ENCODE measurements at regions not wholly inside any gene's neighbourhood (a gene's known extent, or its start where the extent isn't known, plus 50 kb on each side); places are given as distances from the start of the nearest gene placed in this dataset.

- Histone ChIP-seq H3K27ac (ENCODE audit: control insufficient read depth, insufficient read depth) (no peak overlapping the region), H3K9me3 (replicated peaks; ENCODE audit: control insufficient read depth, insufficient read depth, low read length) (no peaks in the 10 kb centered on the region), H4K20me1 (ENCODE audit: control insufficient read depth, insufficient read depth) (no peaks in the 10 kb centered on the region), H2AFZ (ENCODE audit: control insufficient read depth, low read depth, low read length) (no peak overlapping the region), H3K9ac (ENCODE audit: control insufficient read depth, insufficient read depth, low read length) (no peak overlapping the region), H3K79me2 (ENCODE audit: control insufficient read depth, insufficient read depth, low read length) (no peaks in the 10 kb centered on the region), H3K4me3 (no peak overlapping the region), H3K27me3 (replicated peaks in 1 of 2; ENCODE audit: control insufficient read depth in 2 of 2, insufficient read depth in 2 of 2, low read length in 1 of 2) (no peaks in the 10 kb centered on the region), H3K4me2 (ENCODE audit: control insufficient read depth, insufficient read depth) (no peak overlapping the region), H3K36me3 (ENCODE audit: control insufficient read depth in 2 of 2, insufficient read depth in 2 of 2, low read length in 1 of 2) (no peaks in the 10 kb centered on the region), H3K4me1 (ENCODE audit: control insufficient read depth, insufficient read depth, low read length) (no peaks in the 10 kb centered on the region)
- TF ChIP-seq MEF2B (IDR thresholded peaks at IDR 0.05; ENCODE audit: partially characterized antibody, poor library complexity, severe bottlenecking) (no peak), LARP7 (IDR thresholded peaks at IDR 0.05) (no peak), GATAD2B (conservative IDR thresholded peaks at IDR 0.05; ENCODE audit: low read depth) (no peak), YBX1 (IDR thresholded peaks at IDR 0.05) (no peak), SMAD1 (IDR thresholded peaks at IDR 0.05; ENCODE audit: low read depth, partially characterized antibody) (no peak), BRCA1 (IDR thresholded peaks at IDR 0.05; ENCODE audit: low read depth, low read length) (no peak), MEF2A (IDR thresholded peaks at IDR 0.05; ENCODE audit: insufficient read depth, low read depth, low read length) (no peak), MXI1 (IDR thresholded peaks at IDR 0.05; ENCODE audit: low read depth, low read length) (no peak), ZZZ3 (IDR thresholded peaks at IDR 0.05; ENCODE audit: control insufficient read depth, insufficient read length, low read depth) (no peak), NR2C2 (IDR thresholded peaks at IDR 0.05; ENCODE audit: borderline replicate concordance, control insufficient read depth, insufficient read length, low read depth) (no peak), REST (IDR thresholded peaks at IDR 0.05; ENCODE audit: low read depth, low read length) (no peak), CREB1 (IDR thresholded peaks at IDR 0.05; ENCODE audit: low read depth) (no peak), E2F4 (IDR thresholded peaks at IDR 0.05; ENCODE audit: low read depth, low read length) (no peak), E4F1 (IDR thresholded peaks at IDR 0.05; ENCODE audit: borderline replicate concordance, partially characterized antibody) (no peak), SMAD5 (IDR thresholded peaks at IDR 0.05; ENCODE audit: low read depth) (no peak), HCFC1 (IDR thresholded peaks at IDR 0.05; ENCODE audit: low read length) (no peak), FOXM1 (IDR thresholded peaks at IDR 0.05; ENCODE audit: low read depth, low read length) (no peak), NFYB (IDR thresholded peaks at IDR 0.05; ENCODE audit: insufficient read depth, low read depth, low read length) (no peak)
- SMC1A ChIA-PET (ENCODE audit: uncharacterized antibody, unreplicated experiment), result interaction anchor here (0.9 to 12.1 kb wide), 15 partner anchors 6 to 159 kb away, joined by 3 to 128 read pairs (median 7); no protein-coding TSS in a partner anchor
- 23% methylated on average over 4 of the region's 4 CpGs for WGBS (ENCODE audit: insufficient coverage, insufficient replicate concordance, low lambda C conversion rate, missing lambda C conversion rate)
- no peak for FAIRE-seq
- in situ Hi-C loops (cut with MboI) (no loop called here), intact Hi-C loops (cut with micrococcal nuclease; ENCODE audit: unreplicated experiment) (no loop called here)
- DNase-seq (ENCODE audit: low read depth, low spot score), result no peak
- ATAC-seq, result no peak
- no TSS peak for BruUV-seq (replicated peaks)
- CTCF ChIA-PET, result interaction anchor here (0.7 to 2.3 kb wide), 12 partner anchors 9 to 174 kb away, joined by 3 to 11 read pairs (median 3); no protein-coding TSS in a partner anchor
- POLR2A ChIA-PET, result interaction anchor here (1.0 to 3.0 kb wide), 3 partner anchors 13 to 190 kb away, joined by 3 to 19 read pairs (median 3); no protein-coding TSS in a partner anchor
- RAD21 ChIA-PET (ENCODE audit: unreplicated experiment), result interaction anchor here (0.6 to 10.2 kb wide), 9 partner anchors 8 to 141 kb away, joined by 3 to 99 read pairs (median 5); no protein-coding TSS in a partner anchor
These were observed 839.9 kb downstream of the MAT2B start for GRCh38 chr5:164345173-164345849.

Data from GM12878 (cell line).